Activated naive CD8-positive, alpha-beta T cell treated with anti-CD3 and anti-CD28 coated beads for 36 hours (primary cell): ENCODE measurements at regions not wholly inside any gene's neighbourhood (a gene's known extent, or its start where the extent isn't known, plus 50 kb on each side); places are given as distances from the start of the nearest gene placed in this dataset.
A peak's percentile ranks its signal among the peaks of the same experiment; 100 is the strongest.

Experiments
- DNase-seq: peaks from one replicate; pipeline ENCODE4 v3.0.0; 2021
- H3K27ac Mint-ChIP-seq: one replicate; pipeline ENCODE4 v1.8.0; 2022; ENCODE audit warnings: mild to moderate bottlenecking, moderate library complexity, mixed read lengths
- H3K27me3 Mint-ChIP-seq: one replicate; pipeline ENCODE4 v1.8.0; 2022; ENCODE audit warnings: mild to moderate bottlenecking, mixed read lengths
- H3K36me3 Mint-ChIP-seq: one replicate; pipeline ENCODE4 v1.8.0; 2021; ENCODE audit warnings: mild to moderate bottlenecking, mixed read lengths
- H3K4me1 Mint-ChIP-seq: one replicate; pipeline ENCODE4 v1.8.0; 2021; ENCODE audit warnings: mixed read lengths
- H3K4me3 Mint-ChIP-seq: one replicate; pipeline ENCODE4 v1.8.0; 2022; ENCODE audit warnings: mild to moderate bottlenecking, moderate library complexity, mixed read lengths
- H3K9me3 Mint-ChIP-seq: one replicate; pipeline ENCODE4 v1.8.0; 2022; ENCODE audit warnings: mixed read lengths

DNA sequence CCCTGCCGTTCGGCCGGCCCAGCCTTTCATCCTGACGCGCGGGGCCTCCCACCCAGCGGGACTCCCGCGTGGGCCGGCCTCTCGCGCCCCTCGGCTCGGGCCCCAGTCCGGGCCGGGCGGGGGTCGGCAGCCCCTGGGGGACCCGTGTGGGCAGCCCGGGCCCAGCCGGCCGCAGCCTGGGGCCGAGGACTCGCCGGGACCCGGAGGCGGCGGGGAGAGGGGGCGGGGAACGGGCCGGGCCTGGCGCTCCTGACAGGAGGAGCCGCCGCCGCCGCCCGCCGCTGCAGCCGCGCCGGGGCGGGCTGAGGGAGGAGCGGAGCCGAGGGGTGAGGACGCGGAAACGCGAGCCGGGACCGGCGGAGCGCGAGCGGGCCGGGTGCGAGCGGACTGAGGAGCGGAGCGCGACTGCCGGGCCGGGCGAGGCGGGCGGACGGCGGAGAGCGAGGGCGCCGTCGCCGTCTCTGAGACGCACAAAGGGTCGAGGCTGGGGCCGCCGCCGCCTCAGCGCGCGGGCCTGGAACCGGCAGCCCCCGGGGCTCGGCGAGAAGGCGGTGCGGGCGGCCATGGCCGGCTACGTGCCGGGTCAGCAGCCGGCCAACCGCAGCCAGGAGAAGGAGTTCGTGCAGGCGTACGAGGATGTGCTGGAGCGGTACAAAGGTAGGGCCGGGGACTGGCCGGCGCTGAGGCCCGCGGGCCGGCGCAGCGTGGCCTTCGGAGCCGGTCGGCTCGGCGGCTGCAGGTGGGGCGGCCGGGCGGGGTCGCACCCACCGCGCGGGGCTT is 79.1 kb downstream of the NDUFS5 start:
- peaks cover 39% of the 10 kb centered on the region for H3K4me1 Mint-ChIP-seq

DNA sequence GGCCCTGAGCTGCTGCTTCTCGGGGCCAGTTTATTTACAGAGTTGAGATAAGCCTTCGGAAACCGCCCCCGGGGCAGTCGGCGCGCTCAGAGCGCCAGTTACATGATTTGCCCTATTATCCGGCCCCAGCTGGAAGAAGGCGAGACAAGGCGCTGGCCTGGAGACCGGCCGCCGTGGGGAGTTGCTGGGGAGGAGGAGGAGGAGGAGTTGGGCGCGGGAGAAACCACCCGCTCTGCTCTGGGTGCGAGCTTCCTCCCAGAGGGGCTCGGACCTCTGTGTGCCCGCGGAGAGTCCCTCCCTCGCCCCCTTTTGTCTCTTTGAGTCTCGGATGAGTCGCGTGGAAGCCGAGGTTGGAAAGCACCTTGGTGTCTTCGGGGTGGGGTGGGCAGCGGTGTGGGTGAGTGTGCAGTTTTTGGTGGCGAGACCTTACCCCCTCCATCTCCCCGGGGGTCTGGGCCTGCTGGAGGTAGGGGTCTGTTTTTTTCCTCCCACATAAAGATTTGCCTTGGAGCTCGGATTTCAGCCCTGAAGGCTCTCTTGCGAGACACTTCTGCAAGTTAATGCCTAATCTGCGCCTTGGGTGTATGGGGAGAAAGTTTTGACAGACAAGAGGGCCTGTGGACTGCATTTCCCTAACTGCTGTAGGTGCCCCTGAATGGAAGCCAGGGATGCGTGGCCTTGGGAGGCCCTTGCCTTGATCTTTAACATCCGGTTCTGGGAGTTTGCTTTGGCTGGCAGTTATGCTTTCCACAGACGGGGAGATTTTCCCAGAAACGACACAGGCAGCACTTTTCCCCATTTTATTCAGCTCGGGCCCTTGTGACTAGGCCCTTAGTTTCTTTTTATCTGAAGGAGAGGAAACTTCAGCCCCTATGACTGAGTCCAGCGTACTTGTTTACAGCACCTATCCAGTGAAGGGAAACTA is 80.0 kb downstream of the NDUFS5 start:
- DNase-seq: peak; percentile 37
- Mint-ChIP-seq H3K36me3 (no peaks in the 10 kb centered on the region), H3K4me1 (peaks cover 40% of the 10 kb centered on the region), H3K27ac (peak overlapping the region; percentile 68), H3K4me3 (no peak overlapping the region), H3K27me3 (no peaks in the 10 kb centered on the region), H3K9me3 (no peaks in the 10 kb centered on the region)

More for the DNA sequence above, 79.1 kb downstream of the NDUFS5 start:
- Mint-ChIP-seq H3K27me3 (no peaks in the 10 kb centered on the region), H3K36me3 (no peaks in the 10 kb centered on the region), H3K4me3 (peak overlapping the region; percentile 74), H3K9me3 (no peaks in the 10 kb centered on the region), H3K27ac (no peak overlapping the region)
- DNase-seq: peak; percentile 77

DNA sequence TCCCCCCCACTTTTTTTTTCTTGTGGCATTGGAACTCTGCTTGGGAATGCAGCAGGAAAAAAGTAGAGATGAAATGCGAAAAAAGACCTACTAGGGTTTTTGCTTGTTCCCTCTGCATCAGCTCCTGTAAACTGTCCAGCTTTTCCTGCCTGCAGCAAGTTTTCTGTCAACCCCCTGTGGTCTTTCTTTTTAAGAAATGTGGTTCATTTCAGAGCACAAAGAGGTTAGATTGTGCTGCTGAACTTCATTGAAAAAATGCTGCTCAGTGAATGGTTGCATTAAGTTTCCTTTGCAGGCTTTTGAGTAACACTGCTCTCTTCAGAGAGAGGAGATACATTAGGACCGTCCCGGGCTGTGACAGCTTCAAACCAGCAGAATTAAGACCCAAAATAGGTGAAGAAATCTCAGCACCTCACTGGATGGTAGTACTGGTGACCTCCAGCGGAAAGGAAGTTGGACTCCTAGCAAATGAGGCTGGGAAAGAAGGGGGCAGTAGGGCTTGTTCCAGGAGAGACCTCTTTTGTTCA is 80.7 kb downstream of the NDUFS5 start:
- Mint-ChIP-seq H3K4me3 (no peak overlapping the region), H3K9me3 (no peaks in the 10 kb centered on the region), H3K36me3 (no peaks in the 10 kb centered on the region), H3K27ac (no peak overlapping the region), H3K4me1 (peaks cover 40% of the 10 kb centered on the region), H3K27me3 (no peaks in the 10 kb centered on the region)
- DNase-seq: no peak

DNA sequence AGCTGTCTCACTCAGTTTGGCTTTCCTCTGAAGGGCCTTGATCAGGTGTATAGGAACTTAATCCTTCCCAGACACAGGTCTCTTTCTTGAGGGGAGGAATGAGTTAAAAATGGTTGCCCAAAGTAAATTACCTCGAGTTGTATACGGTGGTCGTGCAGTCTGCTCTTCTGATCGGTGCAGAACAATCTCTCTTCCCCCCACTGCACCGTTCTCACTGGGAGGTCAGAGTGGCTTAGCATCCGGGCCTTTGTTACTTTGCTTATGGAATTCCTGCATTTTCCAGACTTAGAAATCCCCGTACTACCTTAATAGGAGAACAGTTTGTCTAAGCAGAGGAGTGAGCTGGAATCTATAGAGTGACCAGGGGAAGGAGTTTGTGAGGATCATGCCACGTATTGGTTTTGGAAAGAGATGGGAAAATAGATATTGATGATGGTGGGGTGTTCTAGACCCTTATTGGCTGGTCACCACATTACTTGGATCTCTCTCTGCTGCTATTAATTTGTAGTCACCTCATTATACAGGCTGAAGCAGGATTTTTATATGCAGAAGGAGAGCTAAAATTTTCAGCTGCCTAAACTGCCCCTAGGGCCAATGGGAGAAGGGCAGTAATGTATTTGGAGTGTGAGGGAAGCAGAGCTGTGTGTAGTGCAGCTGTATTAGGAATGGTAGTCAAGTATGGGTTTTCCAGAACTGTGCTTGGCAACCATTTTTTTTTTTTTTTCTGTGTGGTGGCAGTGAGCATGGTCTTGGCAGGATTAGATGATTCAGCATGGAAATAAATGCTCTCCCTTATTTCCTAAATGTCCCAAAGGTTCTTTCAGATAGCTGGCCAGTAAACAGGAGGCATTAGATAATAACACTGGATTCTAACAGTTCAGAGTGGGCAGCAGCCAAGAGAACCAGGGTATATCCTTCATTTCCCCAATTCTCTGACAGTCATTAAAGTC is 81.5 kb downstream of the NDUFS5 start:
- Mint-ChIP-seq H3K4me3 (no peak overlapping the region), H3K27ac (no peak overlapping the region), H3K9me3 (no peaks in the 10 kb centered on the region), H3K4me1 (peaks cover 35% of the 10 kb centered on the region), H3K27me3 (no peaks in the 10 kb centered on the region), H3K36me3 (no peaks in the 10 kb centered on the region)
- DNase-seq: no peak

DNA sequence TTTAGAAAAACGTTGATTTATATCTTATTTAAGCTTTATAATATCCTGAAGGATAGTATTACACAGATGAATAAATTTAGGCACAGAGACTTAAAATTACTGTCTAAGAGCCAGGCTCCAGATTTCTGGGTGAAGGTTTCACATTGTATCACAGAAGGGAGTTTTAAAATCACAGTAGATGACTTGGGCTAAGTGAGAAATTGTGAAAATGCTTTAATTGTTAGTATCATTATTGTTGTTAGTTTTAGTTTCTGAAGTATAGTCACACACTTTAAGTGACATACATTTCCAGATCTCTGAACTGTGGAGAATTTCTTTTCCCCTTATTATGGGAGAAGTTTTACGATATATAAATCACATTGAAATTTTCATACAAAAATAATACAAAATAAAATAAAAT is 83.5 kb downstream of the NDUFS5 start:
- no peaks in the 10 kb centered on the region for H3K9me3 Mint-ChIP-seq
- no peak overlapping the region for H3K27ac Mint-ChIP-seq
- no peak overlapping the region for H3K4me3 Mint-ChIP-seq
- H3K27me3 Mint-ChIP-seq: no peaks in the 10 kb centered on the region
- peaks cover 15% of the 10 kb centered on the region for H3K4me1 Mint-ChIP-seq
- no peak for DNase-seq
- no peaks in the 10 kb centered on the region for H3K36me3 Mint-ChIP-seq

DNA sequence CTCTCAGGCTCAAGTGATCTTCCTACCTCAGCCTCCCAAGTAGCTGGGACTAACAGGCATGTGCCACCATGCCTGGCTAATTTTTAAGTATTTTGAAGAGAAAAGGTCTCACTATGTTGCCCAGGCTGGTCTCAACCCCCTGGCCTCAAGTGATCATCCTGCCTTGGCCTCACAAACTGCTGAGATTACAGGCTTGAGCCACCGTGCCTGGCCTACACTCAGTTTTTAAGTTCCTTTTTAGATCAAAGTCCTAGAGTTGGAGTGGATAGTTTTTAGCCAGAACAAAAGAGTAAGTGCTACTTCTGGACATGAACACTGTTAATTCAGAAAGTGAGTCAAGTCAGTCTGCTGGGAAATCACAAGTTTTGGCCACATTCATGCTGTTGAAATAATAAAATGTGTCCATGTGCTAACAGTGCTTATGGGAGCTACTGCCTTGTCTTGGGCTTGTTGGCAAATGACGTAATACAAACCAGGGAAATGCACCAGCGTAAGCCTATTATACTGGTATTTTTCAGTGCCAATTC is 84.2 kb downstream of the NDUFS5 start:
- no peaks in the 10 kb centered on the region for H3K27me3 Mint-ChIP-seq
- no peaks in the 10 kb centered on the region for H3K9me3 Mint-ChIP-seq
- DNase-seq: no peak
- no peak overlapping the region for H3K27ac Mint-ChIP-seq
- H3K4me3 Mint-ChIP-seq: no peak overlapping the region
- peaks cover 14% of the 10 kb centered on the region for H3K4me1 Mint-ChIP-seq
- H3K36me3 Mint-ChIP-seq: no peaks in the 10 kb centered on the region

DNA sequence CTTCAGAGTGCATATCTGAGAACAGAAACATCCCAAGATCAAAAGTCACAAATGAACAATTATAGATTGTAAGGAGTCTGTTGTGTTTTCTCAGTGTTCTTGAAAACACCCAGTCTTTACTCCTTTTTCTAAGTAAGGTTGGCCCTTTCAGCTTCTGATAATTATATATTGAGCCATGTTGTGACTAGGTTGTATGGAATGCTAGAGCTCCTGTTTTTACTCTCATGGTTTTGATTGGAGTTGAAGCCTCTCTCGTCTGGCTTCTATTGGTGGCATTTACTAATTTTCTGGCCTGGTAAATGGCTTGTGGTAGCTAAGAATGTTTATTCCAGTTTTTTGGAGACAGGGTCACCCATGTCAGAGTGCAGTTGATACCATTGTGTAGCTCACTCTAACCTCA is 84.7 kb downstream of the NDUFS5 start:
- Mint-ChIP-seq H3K36me3 (no peaks in the 10 kb centered on the region), H3K9me3 (no peaks in the 10 kb centered on the region), H3K4me3 (no peak overlapping the region), H3K4me1 (peaks cover 12% of the 10 kb centered on the region), H3K27me3 (no peaks in the 10 kb centered on the region), H3K27ac (no peak overlapping the region)
- DNase-seq: no peak

DNA sequence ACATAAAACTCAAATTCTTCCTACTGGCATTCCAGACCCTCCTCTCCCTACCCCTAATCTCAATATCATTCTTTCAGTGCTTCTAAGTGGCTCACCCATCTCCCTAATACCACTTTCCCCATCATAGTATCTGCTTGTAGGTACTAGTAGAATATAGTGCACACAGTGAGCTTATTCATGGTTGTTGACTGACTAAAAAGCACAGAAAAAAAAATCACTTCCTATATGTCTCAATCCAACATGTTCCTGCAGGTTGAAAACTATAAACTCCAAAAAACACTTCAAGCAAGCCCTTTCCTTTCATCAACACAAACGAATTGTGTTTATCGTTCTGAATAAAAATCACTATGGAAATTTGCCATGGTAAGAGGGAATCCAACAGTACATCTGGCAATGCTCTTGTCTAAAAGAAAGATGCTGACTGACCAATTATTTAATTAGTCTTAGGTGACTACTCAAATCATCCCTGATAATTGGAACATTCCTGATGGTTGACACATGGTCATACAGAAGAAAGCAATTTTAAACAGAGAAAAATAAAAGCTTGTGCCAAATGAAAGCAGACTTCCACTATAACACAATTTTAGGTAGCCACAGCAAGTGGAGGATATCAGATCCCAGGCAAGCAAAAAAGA is 87.1 kb downstream of the NDUFS5 start:
- H3K36me3 Mint-ChIP-seq: no peaks in the 10 kb centered on the region
- no peaks in the 10 kb centered on the region for H3K9me3 Mint-ChIP-seq
- no peaks in the 10 kb centered on the region for H3K27me3 Mint-ChIP-seq
- DNase-seq: no peak
- no peak overlapping the region for H3K27ac Mint-ChIP-seq
- peaks cover 9% of the 10 kb centered on the region for H3K4me1 Mint-ChIP-seq
- H3K4me3 Mint-ChIP-seq: no peak overlapping the region

DNA sequence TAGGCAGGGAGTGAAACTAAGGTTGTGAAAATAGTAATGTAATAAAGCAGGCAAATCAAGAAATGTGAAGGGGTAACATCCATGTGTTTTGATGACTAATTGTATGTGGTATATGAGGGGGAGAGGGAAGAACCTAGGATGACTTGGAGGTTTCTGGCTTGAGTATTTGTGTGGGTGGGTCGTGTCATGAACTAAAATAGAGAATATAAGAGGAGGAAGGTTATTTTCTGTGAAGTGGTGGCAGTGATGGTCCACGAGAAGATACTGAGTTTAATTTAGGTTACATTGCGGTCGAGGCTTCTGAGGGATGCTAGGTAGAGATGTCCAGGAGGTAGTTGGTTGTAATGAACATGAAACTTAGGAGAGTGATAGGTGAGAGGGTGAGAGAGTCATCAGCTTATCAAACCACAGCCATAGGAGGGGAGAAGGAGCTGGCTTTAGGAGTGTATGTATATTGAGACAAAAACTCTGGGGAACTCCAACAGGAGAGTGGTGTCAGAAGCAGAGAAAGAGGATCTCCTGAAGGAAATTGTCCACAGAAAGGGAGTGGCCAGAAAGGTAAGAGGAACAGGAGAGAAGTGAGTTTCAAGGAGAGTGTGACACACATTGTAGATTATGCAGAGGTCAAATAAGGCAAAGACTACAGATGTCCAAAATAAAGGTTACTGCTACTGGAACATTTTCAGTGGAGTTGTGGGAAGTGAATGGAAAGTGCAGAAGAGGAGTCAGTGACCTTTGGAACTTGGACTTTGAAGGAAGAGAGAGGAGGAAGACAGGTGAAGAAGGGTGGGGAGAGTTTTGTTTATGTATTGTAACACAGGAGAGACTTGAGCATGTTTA is 89.0 kb upstream of the MACF1 start:
- Mint-ChIP-seq H3K9me3 (no peaks in the 10 kb centered on the region), H3K4me3 (no peak overlapping the region), H3K4me1 (peaks cover 3% of the 10 kb centered on the region), H3K36me3 (no peaks in the 10 kb centered on the region), H3K27me3 (no peaks in the 10 kb centered on the region), H3K27ac (no peak overlapping the region)
- DNase-seq: no peak

DNA sequence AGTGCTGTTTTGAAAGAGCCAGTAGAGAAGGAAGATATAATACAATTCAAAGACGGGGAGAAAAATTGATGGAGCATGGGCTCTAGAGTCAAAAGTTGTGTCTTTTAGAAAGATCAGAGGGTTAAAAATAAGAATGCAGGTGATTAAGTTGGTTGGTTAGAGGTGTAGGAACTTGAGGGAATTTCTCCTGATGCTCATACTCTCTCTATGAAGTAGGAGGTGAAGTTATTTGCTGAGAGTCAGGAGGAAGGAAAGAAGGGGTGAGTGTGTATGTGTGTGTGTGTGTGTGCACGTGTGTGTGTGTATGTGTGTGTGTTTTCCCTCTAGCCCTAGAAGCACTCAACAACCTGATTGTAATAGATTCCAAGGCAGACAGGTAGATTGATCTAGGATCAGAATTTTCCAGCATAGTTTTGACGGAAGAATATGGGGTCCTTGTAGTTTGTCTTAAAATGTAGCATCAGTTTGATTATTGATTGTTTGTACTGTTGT is 88.3 kb upstream of the MACF1 start:
- no peak for DNase-seq
- peaks cover 3% of the 10 kb centered on the region for H3K4me1 Mint-ChIP-seq
- H3K4me3 Mint-ChIP-seq: no peak overlapping the region
- no peaks in the 10 kb centered on the region for H3K36me3 Mint-ChIP-seq
- H3K27ac Mint-ChIP-seq: no peak overlapping the region
- H3K27me3 Mint-ChIP-seq: no peaks in the 10 kb centered on the region
- no peaks in the 10 kb centered on the region for H3K9me3 Mint-ChIP-seq

DNA sequence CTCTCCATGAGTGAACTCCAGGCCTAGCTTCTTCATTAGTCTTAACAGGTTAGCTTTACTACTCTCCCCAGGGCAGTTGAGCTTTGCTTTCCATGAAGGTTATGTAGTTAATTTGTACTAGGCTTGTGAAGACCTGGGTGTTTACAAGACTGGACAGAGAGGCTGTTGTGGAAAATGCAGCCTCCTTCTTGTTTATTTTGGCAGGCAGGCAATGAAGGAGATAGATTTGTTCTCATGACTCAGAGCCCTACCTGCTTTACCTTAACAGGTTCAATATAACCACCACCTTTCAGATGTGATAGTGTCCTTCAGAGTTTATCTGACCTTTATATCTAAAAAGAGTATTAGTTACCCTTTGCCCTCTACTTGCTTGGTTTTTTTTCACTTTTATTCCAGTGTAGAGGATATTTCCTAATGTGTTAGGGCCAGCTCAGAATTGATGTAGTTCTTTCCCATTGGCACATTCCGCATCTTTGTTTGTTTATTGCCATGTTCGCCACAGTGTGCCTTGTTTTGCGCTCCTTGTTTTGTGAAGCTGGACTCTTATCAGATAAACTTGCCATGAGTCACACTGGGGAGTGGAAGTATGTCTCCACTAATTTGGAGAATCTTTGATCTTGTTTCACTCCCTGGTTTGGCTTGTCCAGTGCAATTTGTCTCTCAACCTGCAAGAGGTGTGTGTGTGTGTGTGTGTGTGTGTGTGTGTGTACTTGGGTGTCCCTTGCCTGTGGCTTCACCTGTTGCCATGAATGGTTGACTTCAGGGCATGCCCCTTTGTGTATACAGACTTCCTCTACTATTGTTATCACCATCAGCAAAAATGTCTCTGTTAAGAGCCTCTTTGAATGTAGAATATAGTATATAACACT is 87.4 kb upstream of the MACF1 start:
- Mint-ChIP-seq H3K9me3 (no peaks in the 10 kb centered on the region), H3K36me3 (no peaks in the 10 kb centered on the region), H3K27me3 (no peaks in the 10 kb centered on the region), H3K4me1 (peaks cover 3% of the 10 kb centered on the region), H3K4me3 (no peak overlapping the region), H3K27ac (no peak overlapping the region)
- DNase-seq: no peak

DNA sequence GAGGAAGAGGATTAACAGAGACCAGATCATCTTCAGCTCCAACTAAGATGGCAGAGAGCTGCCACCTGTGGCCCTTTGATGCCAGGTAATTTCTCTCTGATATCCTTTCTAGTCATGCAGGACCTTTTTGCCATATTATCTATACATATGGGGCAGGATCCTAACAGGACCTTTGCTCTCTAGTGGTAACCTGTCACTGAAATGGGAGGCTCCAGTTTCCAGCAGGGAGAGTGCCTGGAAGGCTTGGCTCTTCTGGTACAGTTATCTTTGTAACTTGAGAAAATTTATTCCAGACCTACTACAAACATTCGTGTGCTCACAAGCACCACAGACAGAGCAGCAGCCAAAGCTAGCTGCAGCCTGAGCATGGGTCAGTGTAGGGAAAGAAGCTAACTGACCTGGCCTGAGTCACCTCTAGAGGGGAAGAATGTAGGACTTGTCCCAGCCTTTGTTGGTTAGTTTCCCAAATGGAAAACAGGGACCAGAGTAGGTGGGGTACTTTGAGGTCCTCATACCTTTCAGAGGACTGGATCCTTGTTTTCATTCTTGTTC is 86.5 kb upstream of the MACF1 start:
- Mint-ChIP-seq H3K9me3 (no peaks in the 10 kb centered on the region), H3K4me1 (peaks cover 3% of the 10 kb centered on the region), H3K36me3 (no peaks in the 10 kb centered on the region), H3K27ac (no peak overlapping the region), H3K4me3 (no peak overlapping the region), H3K27me3 (no peaks in the 10 kb centered on the region)
- no peak for DNase-seq
